Naive thymus-derived CD8-positive, alpha-beta T cell (primary cell): ENCODE measurements at regions not wholly inside any gene's neighbourhood (a gene's known extent, or its start where the extent isn't known, plus 50 kb on each side); places are given as distances from the start of the nearest gene placed in this dataset.
"Not testable (repeated sequence)": the region's sequence is repeated elsewhere in the genome, so short reads cannot be mapped to it uniquely, and the experiment has no call there.

Experiments used
- ATAC-seq, 2 donors: fragments of 150-1000 bp; cut with Tn5 transposase in 1 of 2; sonication (Bioruptor Pico), chemical (Tn5 transposase) in 1 of 2; 1 replicate in 1 of 2; 2 replicates in 1 of 2; pipeline ENCODE4 v1.10.0; 2021; ENCODE audit warnings: mild to moderate bottlenecking in 2 of 2, moderate library complexity in 2 of 2
- POLR2A ChIA-PET: fragments of 350-600 bp; sonication (Branson Sonifier 250); formaldehyde crosslinking; loops from one replicate; lab custom pipeline; 2021; ENCODE audit warnings: antibody characterized with exemption; lab: Charles Lee
- DNase-seq, 10 donors: peaks; one replicate each; pipeline versions ENCODE4 v3.0.0 to v3.0.0-alpha.2; 2020 to 2022
- H3K27ac Mint-ChIP-seq, 10 donors: one replicate each; pipeline ENCODE4 v1.8.0; 2020 to 2022; ENCODE audit warnings: mild to moderate bottlenecking in 10 of 10, mixed read lengths in 10 of 10, moderate library complexity in 4 of 10, inconsistent platforms in 1 of 10
- H3K27me3 Mint-ChIP-seq, 5 donors: one replicate each; pipeline ENCODE4 v1.8.0; 2021 to 2022; ENCODE audit warnings: mixed read lengths in 5 of 5
- H3K36me3 Mint-ChIP-seq, 3 donors: one replicate each; pipeline ENCODE4 v1.8.0; 2020 to 2022; ENCODE audit warnings: mixed read lengths in 3 of 3, mild to moderate bottlenecking in 2 of 3, inconsistent platforms in 1 of 3
- H3K4me1 Mint-ChIP-seq, 4 donors: one replicate each; pipeline ENCODE4 v1.8.0; 2021 to 2022; ENCODE audit warnings: mixed read lengths in 4 of 4
- H3K4me3 Mint-ChIP-seq, 10 donors: one replicate each; pipeline ENCODE4 v1.8.0; 2020 to 2022; ENCODE audit warnings: mild to moderate bottlenecking in 10 of 10, mixed read lengths in 10 of 10, moderate library complexity in 6 of 10, inconsistent platforms in 1 of 10
- H3K9me3 Mint-ChIP-seq, 9 donors: one replicate each; pipeline ENCODE4 v1.8.0; 2020 to 2022; ENCODE audit warnings: mixed read lengths in 9 of 9, mild to moderate bottlenecking in 3 of 9, inconsistent platforms in 1 of 9, moderate library complexity in 1 of 9

DNA sequence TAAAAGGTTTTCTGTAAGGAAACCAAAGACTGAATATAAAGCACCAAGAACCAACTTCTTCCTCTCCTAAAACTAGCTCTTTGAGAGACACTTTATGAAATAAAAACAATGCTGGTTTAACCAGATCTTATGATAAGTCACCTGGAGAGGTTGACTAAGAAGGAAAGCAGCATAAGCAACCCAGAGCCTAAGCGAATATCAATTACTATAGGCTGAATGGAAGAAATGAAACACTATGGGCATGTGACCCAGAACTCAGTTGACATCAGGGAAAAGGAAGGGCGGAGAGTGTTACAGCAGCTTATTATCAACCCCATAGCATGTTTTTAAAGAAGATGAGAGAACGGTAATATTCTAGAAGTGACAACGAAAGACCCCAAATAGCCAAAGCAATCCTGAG is 94.1 kb upstream of the STMND1 start:
- Mint-ChIP-seq H3K4me3 (no peak overlapping the region), H3K4me1 (no peaks in the 10 kb centered on the region), H3K27me3 (peaks cover 4 to 31% (median 17%) of the 10 kb centered on the region in 5 donors), H3K36me3 (peaks cover 0 to 5% (median 3%) of the 10 kb centered on the region in 3 donors), H3K9me3 (peaks cover 0 to 12% (median 4%) of the 10 kb centered on the region in 9 donors), H3K27ac (no peak overlapping the region)
- DNase-seq, result no peak
- POLR2A ChIA-PET, result no interaction called here
- no peak for ATAC-seq

DNA sequence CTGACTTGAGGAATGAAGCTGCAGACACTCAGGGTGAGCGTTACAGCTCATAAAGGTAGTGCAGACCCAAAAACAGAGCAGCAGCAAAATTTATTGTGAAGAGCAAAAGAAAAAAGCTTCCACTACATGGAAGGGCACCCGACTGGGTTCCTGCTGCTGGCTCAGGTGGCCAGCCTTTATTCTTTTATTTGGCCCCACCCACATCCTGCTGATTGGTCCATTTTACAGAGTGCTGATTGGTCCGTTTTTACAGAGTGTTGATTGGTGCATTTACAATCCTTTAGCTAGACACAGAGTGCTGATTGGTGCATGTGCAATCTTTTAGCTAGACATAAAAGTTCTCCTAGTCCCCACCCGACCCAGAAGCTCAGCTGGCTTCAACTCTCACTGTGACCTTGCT is 95.3 kb upstream of the STMND1 start:
- no peak overlapping the region for H3K27ac Mint-ChIP-seq
- peaks cover 0 to 5% (median 3%) of the 10 kb centered on the region in 3 donors for H3K36me3 Mint-ChIP-seq
- no peaks in the 10 kb centered on the region for H3K4me1 Mint-ChIP-seq
- peaks cover 0 to 12% (median 4%) of the 10 kb centered on the region in 9 donors for H3K9me3 Mint-ChIP-seq
- H3K27me3 Mint-ChIP-seq, result peaks cover 17 to 42% (median 26%) of the 10 kb centered on the region in 5 donors
- ATAC-seq (no peak), DNase-seq (no peak)
- H3K4me3 Mint-ChIP-seq, result no peak overlapping the region
- POLR2A ChIA-PET, result no interaction called here

- ATAC-seq (no peak), DNase-seq (no peak)
- POLR2A ChIA-PET, result no interaction called here
- no peaks in the 10 kb centered on the region for H3K4me1 Mint-ChIP-seq
- no peak overlapping the region for H3K4me3 Mint-ChIP-seq
- H3K9me3 Mint-ChIP-seq, result peaks cover 0 to 12% (median 4%) of the 10 kb centered on the region in 9 donors
- no peak overlapping the region for H3K27ac Mint-ChIP-seq
- H3K27me3 Mint-ChIP-seq, result peaks cover 20 to 51% (median 28%) of the 10 kb centered on the region in 5 donors
- H3K36me3 Mint-ChIP-seq, result peaks cover 0 to 5% (median 3%) of the 10 kb centered on the region in 3 donors
Observed at GRCh38 chr6:17004269-17004668, 97.6 kb upstream of the STMND1 start.

- H3K36me3 Mint-ChIP-seq, result peaks cover 0 to 3% (median 0%) of the 10 kb centered on the region in 3 donors
- peaks cover 0 to 2% (median 0%) of the 10 kb centered on the region in 9 donors for H3K9me3 Mint-ChIP-seq
- no peak for ATAC-seq
- H3K27me3 Mint-ChIP-seq, result peaks cover 20 to 51% (median 36%) of the 10 kb centered on the region in 5 donors
- no peaks in the 10 kb centered on the region for H3K4me1 Mint-ChIP-seq
- no peak for DNase-seq
- POLR2A ChIA-PET, result no interaction called here
- no peak overlapping the region for H3K4me3 Mint-ChIP-seq
- H3K27ac Mint-ChIP-seq, result no peak overlapping the region
Observed at GRCh38 chr6:17002123-17002522, 99.7 kb upstream of the STMND1 start.

DNA sequence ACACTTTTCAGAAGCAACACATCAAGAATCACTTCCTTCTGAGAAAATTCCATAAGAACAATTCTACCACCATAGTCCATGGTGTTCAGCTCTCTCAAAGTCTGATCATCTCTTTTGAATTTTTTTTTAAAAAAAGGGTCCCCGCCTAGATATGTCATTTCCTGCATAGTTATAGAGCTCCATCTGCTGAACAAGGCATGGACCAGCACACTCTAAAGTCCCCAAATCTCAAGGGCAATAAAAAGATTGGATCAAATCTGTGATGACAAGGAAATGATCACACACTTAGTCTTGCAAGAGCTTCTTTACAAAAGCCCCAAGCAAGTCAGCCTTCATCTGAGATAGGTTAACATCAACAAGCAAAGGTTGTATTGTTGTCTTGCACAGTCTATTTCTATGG is 100.7 kb upstream of the STMND1 start:
- DNase-seq (no peak), ATAC-seq (no peak)
- POLR2A ChIA-PET, result no interaction called here
- Mint-ChIP-seq H3K27me3 (peaks cover 20 to 47% (median 36%) of the 10 kb centered on the region in 5 donors), H3K4me3 (no peak overlapping the region), H3K4me1 (no peaks in the 10 kb centered on the region), H3K27ac (no peak overlapping the region), H3K9me3 (peaks cover 0 to 2% (median 0%) of the 10 kb centered on the region in 9 donors), H3K36me3 (no peaks in the 10 kb centered on the region)

DNA sequence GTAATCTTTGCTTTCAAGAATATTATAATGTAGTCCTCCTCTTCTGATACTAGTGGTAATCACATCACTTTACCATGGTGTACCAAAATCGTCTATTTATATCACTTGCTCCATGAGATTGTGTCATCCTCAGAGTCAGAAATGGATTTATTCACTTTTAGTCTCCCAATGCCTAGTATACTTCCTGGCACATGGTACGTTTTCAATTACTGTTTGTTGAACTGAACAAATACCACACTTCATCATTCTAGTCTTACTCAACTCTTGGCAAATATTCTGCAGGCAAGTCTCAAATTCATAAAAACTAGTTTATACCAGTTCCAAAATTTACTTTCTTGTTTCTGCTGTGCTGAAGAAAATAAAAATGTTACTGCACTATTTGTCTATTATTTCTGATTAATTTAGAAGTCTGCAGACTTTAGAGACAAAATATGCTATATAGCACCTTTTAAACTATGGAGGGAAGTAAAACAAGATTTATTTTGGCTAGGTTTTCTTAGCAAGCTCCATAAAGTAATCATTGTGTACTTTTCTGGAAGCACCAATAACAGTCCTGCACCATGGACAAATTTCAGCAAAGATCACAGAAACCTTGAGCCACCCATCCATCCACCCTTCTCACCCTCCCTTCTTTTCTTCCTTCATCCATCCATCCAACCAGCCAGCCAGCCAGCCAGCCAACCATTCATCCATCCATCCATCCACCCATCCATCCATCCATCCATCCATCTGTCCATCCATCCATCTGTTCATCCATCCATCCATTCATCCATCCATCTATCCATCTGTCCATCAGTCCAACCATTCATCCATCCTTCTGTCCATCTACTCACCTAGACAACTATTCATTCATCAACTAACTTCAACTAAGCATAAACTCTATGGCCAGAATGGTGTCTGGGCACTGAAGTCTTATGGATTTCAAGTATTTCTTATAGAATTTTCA is 102.1 kb upstream of the STMND1 start:
- H3K27me3 Mint-ChIP-seq, result peaks cover 25 to 46% (median 38%) of the 10 kb centered on the region in 5 donors
- H3K36me3 Mint-ChIP-seq, result no peaks in the 10 kb centered on the region
- no peaks in the 10 kb centered on the region for H3K4me1 Mint-ChIP-seq
- no peak for ATAC-seq
- no peak for DNase-seq
- no peak overlapping the region for H3K4me3 Mint-ChIP-seq
- H3K9me3 Mint-ChIP-seq, result no peaks in the 10 kb centered on the region
- POLR2A ChIA-PET, result no interaction called here
- H3K27ac Mint-ChIP-seq, result no peak overlapping the region

GRCh38 chr6:16998461-16998860 is 103.4 kb upstream of the STMND1 start:
- H3K36me3 Mint-ChIP-seq, result no peaks in the 10 kb centered on the region
- no peaks in the 10 kb centered on the region for H3K9me3 Mint-ChIP-seq
- POLR2A ChIA-PET, result no interaction called here
- no peak overlapping the region for H3K4me3 Mint-ChIP-seq
- H3K27me3 Mint-ChIP-seq, result peaks cover 22 to 56% (median 41%) of the 10 kb centered on the region in 5 donors
- no peak overlapping the region for H3K27ac Mint-ChIP-seq
- no peak for DNase-seq
- ATAC-seq, result no peak
- no peaks in the 10 kb centered on the region for H3K4me1 Mint-ChIP-seq

DNA sequence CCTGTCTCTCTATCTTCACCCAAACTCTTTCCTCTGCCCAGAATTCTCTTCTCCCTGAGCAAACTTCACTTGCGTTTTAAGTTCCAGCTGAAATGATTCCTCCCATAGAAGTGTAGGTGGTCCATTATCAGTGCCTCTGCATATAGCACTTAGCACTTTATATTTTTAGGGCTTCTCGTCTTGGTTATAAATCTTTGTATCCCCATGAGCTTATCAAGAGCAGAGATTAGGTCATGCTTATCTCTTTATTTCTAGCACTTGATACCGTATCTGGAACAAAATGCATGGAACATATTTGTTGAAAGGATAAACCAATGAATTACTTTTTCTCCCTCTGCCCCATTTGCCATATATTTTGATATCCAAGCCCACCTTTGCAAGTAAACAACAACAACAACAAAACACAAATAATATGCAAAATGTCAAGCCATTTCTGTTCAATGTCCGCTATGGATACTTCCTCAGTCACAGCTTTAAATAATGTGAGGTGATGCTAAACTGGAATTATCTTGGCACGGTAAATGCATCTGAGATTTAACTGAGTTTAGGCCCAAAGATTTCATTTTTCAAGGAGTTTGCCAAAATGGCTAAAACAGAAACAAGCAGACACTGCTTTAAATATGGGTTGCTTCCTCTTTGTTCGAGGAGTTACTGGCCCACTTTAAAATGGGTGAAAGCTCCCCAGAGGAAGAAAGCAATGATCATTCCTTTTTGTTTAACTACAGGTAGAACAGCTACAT is 106.2 kb upstream of the STMND1 start:
- no peak for DNase-seq
- no peaks in the 10 kb centered on the region for H3K36me3 Mint-ChIP-seq
- ATAC-seq, result no peak
- peaks cover 12 to 51% (median 24%) of the 10 kb centered on the region in 5 donors for H3K27me3 Mint-ChIP-seq
- H3K9me3 Mint-ChIP-seq, result peaks cover 0 to 3% (median 2%) of the 10 kb centered on the region in 9 donors
- H3K4me3 Mint-ChIP-seq, result no peak overlapping the region
- POLR2A ChIA-PET, result no interaction called here
- no peak overlapping the region for H3K27ac Mint-ChIP-seq
- no peaks in the 10 kb centered on the region for H3K4me1 Mint-ChIP-seq

GRCh38 chr6:16993396-16993795 is 108.5 kb upstream of the STMND1 start:
- Mint-ChIP-seq H3K9me3 (peaks cover 3 to 20% (median 13%) of the 10 kb centered on the region in 9 donors), H3K4me1 (no peaks in the 10 kb centered on the region), H3K27ac (no peak overlapping the region), H3K4me3 (no peak overlapping the region), H3K36me3 (peaks cover 0 to 11% (median 3%) of the 10 kb centered on the region in 3 donors), H3K27me3 (peaks cover 9 to 53% (median 21%) of the 10 kb centered on the region in 5 donors)
- DNase-seq, result no peak
- ATAC-seq, result no peak
- POLR2A ChIA-PET, result no interaction called here

DNA sequence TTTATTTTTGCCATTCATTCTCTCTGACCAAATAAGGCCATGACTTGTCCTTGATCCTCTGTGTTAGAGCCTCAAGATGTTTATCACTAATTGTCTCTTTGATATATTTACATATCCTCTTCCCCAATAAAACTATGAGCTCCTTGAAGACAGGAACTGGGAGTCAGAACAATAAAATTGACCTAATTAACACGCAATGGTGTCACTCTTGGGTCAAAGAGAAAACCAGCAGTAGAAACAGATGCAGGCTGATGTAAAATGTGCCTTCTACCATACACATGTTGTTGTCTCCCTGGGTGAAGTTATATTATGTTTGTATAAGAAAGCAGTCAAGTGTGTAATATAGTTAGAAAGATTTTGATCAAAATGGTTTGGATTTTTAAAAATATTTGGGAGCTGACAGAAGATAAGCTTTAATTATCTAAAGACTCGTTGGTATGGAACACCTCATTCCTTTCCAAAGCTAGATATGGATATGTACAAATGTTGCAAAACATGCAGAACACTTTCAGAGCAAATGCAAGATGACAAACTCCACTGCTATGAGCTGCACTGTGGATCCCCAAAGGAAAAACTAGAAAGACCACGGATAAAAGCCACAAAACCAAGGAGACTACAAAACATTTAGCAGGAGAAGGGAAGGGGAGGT is 109.7 kb upstream of the STMND1 start:
- POLR2A ChIA-PET, result no interaction called here
- DNase-seq (no peak), ATAC-seq (no peak)
- H3K4me3 Mint-ChIP-seq, result no peak overlapping the region
- H3K4me1 Mint-ChIP-seq, result no peaks in the 10 kb centered on the region
- H3K27me3 Mint-ChIP-seq, result peaks cover 9 to 46% (median 23%) of the 10 kb centered on the region in 5 donors
- peaks cover 0 to 17% (median 3%) of the 10 kb centered on the region in 3 donors for H3K36me3 Mint-ChIP-seq
- H3K9me3 Mint-ChIP-seq, result peaks cover 3 to 27% (median 14%) of the 10 kb centered on the region in 9 donors
- H3K27ac Mint-ChIP-seq, result no peak overlapping the region

- H3K4me3 Mint-ChIP-seq, ATAC-seq, DNase-seq, H3K4me1 Mint-ChIP-seq, H3K27ac Mint-ChIP-seq, POLR2A ChIA-PET: not testable (repeated sequence)
- H3K9me3 Mint-ChIP-seq, result peaks cover 3 to 27% (median 14%) of the 10 kb centered on the region in 9 donors
- peaks cover 9 to 52% (median 28%) of the 10 kb centered on the region in 5 donors for H3K27me3 Mint-ChIP-seq
- H3K36me3 Mint-ChIP-seq, result peaks cover 0 to 17% (median 3%) of the 10 kb centered on the region in 3 donors
Observed at GRCh38 chr6:16989976-16990375, 111.9 kb upstream of the STMND1 start.

- peaks cover 3 to 27% (median 14%) of the 10 kb centered on the region in 9 donors for H3K9me3 Mint-ChIP-seq
- no peak for ATAC-seq
- peaks cover 0 to 17% (median 3%) of the 10 kb centered on the region in 3 donors for H3K36me3 Mint-ChIP-seq
- peaks cover 0 to 3% (median 0%) of the 10 kb centered on the region in 4 donors for H3K4me1 Mint-ChIP-seq
- no peak overlapping the region for H3K27ac Mint-ChIP-seq
- DNase-seq, result no peak
- H3K27me3 Mint-ChIP-seq, result peaks cover 11 to 52% (median 30%) of the 10 kb centered on the region in 5 donors
- no peak overlapping the region for H3K4me3 Mint-ChIP-seq
- POLR2A ChIA-PET, result no interaction called here
Observed at GRCh38 chr6:16989382-16989781, 112.5 kb upstream of the STMND1 start.
